ENCODE measurements at regions not wholly inside any gene's neighbourhood (a gene's known extent, or its start where the extent isn't known, plus 50 kb on each side); places are given as distances from the start of the nearest gene placed in this dataset.

DNA sequence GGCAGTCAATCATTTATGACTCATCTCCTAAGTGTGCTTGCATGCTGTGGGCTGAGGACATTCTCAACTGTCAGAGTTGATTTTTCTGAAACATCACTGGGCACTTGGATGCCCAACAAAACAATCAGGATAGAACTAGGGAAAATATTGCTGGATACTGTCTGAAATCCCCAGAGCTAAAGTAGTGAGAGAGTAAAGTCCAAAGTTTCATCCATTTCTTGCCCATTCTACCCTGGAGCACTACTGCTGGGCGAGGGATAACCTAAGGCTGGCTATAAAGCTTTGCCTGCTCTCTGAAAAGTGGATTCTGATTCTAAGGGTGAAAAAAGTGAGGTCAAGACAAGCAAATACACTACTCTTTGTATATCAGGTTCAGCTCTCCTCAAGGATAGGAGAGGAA lies 279.6 kb upstream of the EDA2R start:
- FAIRE-seq = no peak
- intact Hi-C loops (cut with micrococcal nuclease) (no loop called here), dilution Hi-C loops (cut with MboI; ENCODE audit: extremely low pct_ligation_motif_present, low sequenced_read_pairs) (no loop called here)
- CTCF ChIA-PET = no interaction called here
- TF ChIP-seq GATA2 (IDR thresholded peaks at IDR 0.05; ENCODE audit: insufficient read depth, insufficient read length, low read depth, low read length) (no peak), POLR2A (IDR thresholded peaks at IDR 0.05; ENCODE audit: low read depth, low read length) (no peak), EZH2 (IDR thresholded peaks at IDR 0.05; ENCODE audit: borderline replicate concordance, low read depth, low read length, severe bottlenecking) (no peak), POLR2AphosphoS5 (IDR thresholded peaks at IDR 0.05; ENCODE audit: insufficient read depth, low read depth, low read length) (no peak), JUN (IDR thresholded peaks at IDR 0.05; ENCODE audit: borderline replicate concordance, insufficient read depth, insufficient read length, low read depth) (no peak), FOS (IDR thresholded peaks at IDR 0.05; ENCODE audit: borderline replicate concordance, insufficient read depth, low read length) (no peak), MYC (IDR thresholded peaks at IDR 0.05; ENCODE audit: low read depth, low read length) (no peak)
- TF ChIP-seq, protein P1, sequence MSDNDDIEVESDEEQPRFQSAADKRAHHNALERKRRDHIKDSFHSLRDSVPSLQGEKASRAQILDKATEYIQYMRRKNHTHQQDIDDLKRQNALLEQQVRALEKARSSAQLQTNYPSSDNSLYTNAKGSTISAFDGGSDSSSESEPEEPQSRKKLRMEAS (IDR thresholded peaks at IDR 0.05; ENCODE audit: insufficient read depth, insufficient read length) = no peak
- TF ChIP-seq, protein P2, sequence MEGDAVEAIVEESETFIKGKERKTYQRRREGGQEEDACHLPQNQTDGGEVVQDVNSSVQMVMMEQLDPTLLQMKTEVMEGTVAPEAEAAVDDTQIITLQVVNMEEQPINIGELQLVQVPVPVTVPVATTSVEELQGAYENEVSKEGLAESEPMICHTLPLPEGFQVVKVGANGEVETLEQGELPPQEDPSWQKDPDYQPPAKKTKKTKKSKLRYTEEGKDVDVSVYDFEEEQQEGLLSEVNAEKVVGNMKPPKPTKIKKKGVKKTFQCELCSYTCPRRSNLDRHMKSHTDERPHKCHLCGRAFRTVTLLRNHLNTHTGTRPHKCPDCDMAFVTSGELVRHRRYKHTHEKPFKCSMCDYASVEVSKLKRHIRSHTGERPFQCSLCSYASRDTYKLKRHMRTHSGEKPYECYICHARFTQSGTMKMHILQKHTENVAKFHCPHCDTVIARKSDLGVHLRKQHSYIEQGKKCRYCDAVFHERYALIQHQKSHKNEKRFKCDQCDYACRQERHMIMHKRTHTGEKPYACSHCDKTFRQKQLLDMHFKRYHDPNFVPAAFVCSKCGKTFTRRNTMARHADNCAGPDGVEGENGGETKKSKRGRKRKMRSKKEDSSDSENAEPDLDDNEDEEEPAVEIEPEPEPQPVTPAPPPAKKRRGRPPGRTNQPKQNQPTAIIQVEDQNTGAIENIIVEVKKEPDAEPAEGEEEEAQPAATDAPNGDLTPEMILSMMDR (IDR thresholded peaks at IDR 0.05; ENCODE audit: extremely low read depth in 1 of 2, insufficient read depth in 1 of 2, low read depth in 1 of 2, low read length in 2 of 2) = no peak
- no peaks in the 10 kb centered on the region for H3K9me3 ChIP-seq (replicated peaks; ENCODE audit: control insufficient read depth, insufficient read depth, low read length)
- H3K27me3 ChIP-seq (ENCODE audit: control insufficient read depth in 2 of 2, insufficient read depth in 2 of 2, low read length in 2 of 2) = no peaks in the 10 kb centered on the region
- no peaks in the 10 kb centered on the region for H4K20me1 ChIP-seq (replicated peaks; ENCODE audit: control insufficient read depth, extremely low read depth, insufficient read depth, low read length)
- BruUV-seq (replicated peaks) = no TSS peak
- DNase-seq (ENCODE audit: low read depth, low spot score) = no peak
- H3K27ac ChIP-seq (ENCODE audit: insufficient read depth, low read depth, low read length) = no peak overlapping the region
- H3K4me2 ChIP-seq (ENCODE audit: insufficient read depth, low read length) = no peak overlapping the region
- H3K9ac ChIP-seq (replicated peaks; ENCODE audit: extremely low read depth, insufficient read depth, low read length) = no peak overlapping the region
- H2AFZ ChIP-seq (ENCODE audit: low read depth, low read length) = no peak overlapping the region
- H3K79me2 ChIP-seq (ENCODE audit: control insufficient read depth, insufficient read depth, low read length) = no peaks in the 10 kb centered on the region
- H3K4me1 ChIP-seq (ENCODE audit: control insufficient read depth, extremely low read depth, insufficient read depth, low read length) = no peaks in the 10 kb centered on the region
- H3K36me3 ChIP-seq (ENCODE audit: control insufficient read depth in 2 of 2, extremely low read depth in 1 of 2, insufficient read depth in 2 of 2, low read length in 2 of 2) = no peaks in the 10 kb centered on the region
- no peaks in the 10 kb centered on the region for H3K9me1 ChIP-seq (replicated peaks; ENCODE audit: control insufficient read depth, extremely low read depth, insufficient read depth, low read length)
- no peak overlapping the region for H3K4me3 ChIP-seq (replicated peaks in 1 of 3; ENCODE audit: insufficient read depth in 1 of 3, low read depth in 1 of 3, low read length in 3 of 3)
- POLR2A ChIA-PET = no interaction called here
